ENCODE measurements at regions not wholly inside any gene's neighbourhood (a gene's known extent, or its start where the extent isn't known, plus 50 kb on each side); places are given as distances from the start of the nearest gene placed in this dataset.

DNA sequence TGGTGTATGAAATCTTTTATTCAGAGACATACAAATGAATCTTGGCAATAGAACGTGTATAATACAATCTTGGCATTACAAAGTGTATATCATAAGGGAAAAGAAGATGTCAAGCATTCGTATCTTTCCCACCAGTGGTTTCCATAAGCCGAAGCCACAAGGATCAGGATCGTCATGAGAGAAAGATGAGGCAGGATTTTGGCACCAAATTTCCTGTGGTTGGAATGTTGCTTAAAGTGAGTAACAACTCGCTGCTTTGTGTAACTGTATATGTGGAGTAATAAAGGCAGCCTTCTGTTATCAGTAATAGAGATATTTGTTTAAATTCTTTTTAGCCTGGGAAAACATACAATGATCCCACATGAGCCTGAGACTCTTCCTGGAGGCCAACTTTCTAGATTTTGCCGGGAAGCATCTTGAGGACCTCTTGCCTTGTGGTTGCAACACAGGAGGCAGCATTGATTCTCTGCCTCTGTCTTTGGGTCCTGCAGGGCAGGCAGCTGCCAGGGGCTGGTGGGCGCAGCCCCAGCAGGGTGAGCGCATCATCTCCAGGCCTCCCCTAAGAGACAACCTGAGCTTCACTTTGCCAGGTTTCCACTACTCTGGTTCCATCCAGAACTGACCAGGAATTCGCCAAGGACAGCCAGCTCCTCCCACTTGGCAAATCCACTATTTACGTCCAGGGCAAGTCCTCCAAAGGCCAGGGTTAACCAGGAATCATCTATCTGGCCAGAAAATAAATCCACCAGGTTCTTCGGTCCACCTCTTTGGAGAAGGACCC lies 230.9 kb upstream of the SULF2 start:
- no peak for TF ChIP-seq CTCF (IDR thresholded peaks at IDR 0.05)
- FAIRE-seq (no peak), ATAC-seq (peak in 1 of 4 donors; percentile 32), DNase-seq (no peak)
- 52 to 55% methylated on average over 11 of the region's 11 CpGs for WGBS, 2 donors
- intact Hi-C loops (cut with DNase I), result no loop called here
- H3K4me1 ChIP-seq, result no peaks in the 10 kb centered on the region
- no peak overlapping the region for H3K27ac ChIP-seq
- no peaks in the 10 kb centered on the region for H3K9me3 ChIP-seq
- no peaks in the 10 kb centered on the region for H3K27me3 ChIP-seq
- H3K36me3 ChIP-seq, result no peaks in the 10 kb centered on the region
- no peak overlapping the region for H3K4me3 ChIP-seq

DNA sequence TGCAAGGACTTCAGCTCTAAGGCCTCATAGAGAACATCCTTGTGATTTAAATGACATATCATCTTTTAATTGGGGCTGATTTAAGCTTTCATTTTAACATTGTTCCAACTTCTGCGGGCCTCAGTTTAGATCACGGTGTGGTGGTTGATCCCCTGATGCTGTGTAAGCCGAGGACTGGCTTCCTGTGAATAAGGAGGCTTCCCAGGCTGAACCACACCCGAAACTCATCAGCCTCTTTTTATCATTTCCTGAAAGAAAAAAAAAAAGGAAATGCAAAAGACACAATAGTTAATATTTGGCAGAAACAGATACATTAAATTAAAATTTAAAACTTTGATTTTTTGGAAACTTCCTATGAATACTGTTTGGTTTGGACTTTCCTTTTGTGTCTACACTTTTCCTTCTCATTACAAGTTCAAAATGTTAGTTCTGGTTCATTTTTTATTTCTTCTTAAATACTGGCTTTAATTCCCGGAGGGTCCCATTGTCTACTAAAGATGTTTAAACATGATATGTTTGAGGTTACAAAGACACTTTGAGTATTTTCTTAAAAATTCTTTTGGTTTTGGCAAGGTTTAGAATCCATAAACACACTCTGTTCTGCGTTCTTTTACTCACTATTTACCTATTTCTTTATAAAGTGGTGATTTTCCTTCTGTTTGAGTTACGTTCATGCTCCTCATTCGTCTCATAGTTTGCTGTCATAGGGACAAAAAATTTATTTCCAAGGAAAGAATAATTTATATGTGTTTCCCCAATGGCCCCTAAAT lies 230.0 kb upstream of the SULF2 start:
- FAIRE-seq (no peak), ATAC-seq (no peak), DNase-seq (no peak)
- Histone ChIP-seq H3K27me3 (no peaks in the 10 kb centered on the region), H3K4me1 (no peaks in the 10 kb centered on the region), H3K36me3 (no peaks in the 10 kb centered on the region), H3K4me3 (no peak overlapping the region), H3K27ac (no peak overlapping the region), H3K9me3 (no peaks in the 10 kb centered on the region)
- 57 to 70% methylated on average over 8 of the region's 8 CpGs for WGBS, 2 donors
- intact Hi-C loops (cut with DNase I), result no loop called here
- TF ChIP-seq CTCF (IDR thresholded peaks at IDR 0.05), result no peak

DNA sequence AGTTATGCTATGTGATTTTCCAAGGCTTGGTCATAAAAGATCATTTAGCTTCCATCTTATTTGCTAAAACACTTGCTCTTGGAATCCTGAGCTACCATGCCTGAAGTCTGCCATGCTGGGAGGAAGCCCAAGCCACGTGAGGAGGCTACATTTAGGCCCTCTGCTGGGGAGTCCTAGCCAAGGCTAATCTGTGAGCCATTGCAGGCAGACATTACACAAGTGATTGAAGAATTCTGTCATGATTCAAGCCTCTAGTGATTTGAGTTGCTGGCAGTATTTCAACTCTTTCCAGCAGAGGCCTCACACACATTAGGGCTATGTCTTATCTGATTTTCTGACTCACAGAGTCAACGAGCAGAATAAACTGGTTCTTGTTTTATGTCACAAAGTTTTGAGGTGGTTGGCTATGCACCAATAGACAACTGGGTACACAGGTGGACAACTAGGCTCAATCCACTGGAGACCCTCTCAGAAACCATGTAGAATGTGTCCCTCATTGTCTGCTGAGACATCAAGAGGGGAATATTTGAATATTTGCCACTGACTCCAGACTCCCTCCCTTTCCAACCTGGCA lies 227.2 kb upstream of the SULF2 start:
- FAIRE-seq (no peak), DNase-seq (no peak), ATAC-seq (no peak)
- no peak for TF ChIP-seq CTCF (IDR thresholded peaks at IDR 0.05)
- WGBS, 2 donors, result 19 to 22% methylated on average over 2 of the region's 2 CpGs
- Histone ChIP-seq H3K36me3 (no peaks in the 10 kb centered on the region), H3K4me3 (no peak overlapping the region), H3K9me3 (no peaks in the 10 kb centered on the region), H3K27ac (no peak overlapping the region), H3K4me1 (no peaks in the 10 kb centered on the region), H3K27me3 (no peaks in the 10 kb centered on the region)
- intact Hi-C loops (cut with DNase I), result no loop called here

DNA sequence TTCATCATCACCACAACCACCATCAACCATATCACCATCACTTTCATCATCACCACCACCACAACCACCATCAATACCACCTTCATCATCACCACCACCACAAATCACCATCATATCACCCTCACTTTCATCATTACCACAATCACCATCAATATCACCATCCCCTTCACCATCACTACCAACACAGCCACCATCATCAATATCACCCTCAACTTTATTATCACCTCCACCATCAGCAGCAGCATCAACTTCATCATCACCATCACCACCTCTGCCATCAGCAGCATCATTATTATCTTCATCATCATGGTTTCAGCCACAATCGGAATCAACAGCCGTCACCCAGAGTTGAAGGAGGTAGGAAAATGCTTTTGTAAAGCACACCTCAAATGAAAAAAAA lies 225.7 kb upstream of the SULF2 start:
- H3K27me3 ChIP-seq, result no peaks in the 10 kb centered on the region
- intact Hi-C loops (cut with DNase I), result no loop called here
- no peaks in the 10 kb centered on the region for H3K36me3 ChIP-seq
- DNase-seq (no peak), ATAC-seq (no peak), FAIRE-seq (no peak)
- H3K27ac ChIP-seq, result no peak overlapping the region
- WGBS, 2 donors, result 72 to 77% methylated on average over 2 of the region's 2 CpGs
- no peaks in the 10 kb centered on the region for H3K4me1 ChIP-seq
- no peak overlapping the region for H3K4me3 ChIP-seq
- no peaks in the 10 kb centered on the region for H3K9me3 ChIP-seq
- no peak for TF ChIP-seq CTCF (IDR thresholded peaks at IDR 0.05)
